Ascending aorta (tissue), 2 donors: ENCODE measurements at regions not wholly inside any gene's neighbourhood (a gene's known extent, or its start where the extent isn't known, plus 50 kb on each side); places are given as distances from the start of the nearest gene placed in this dataset.

Source experiments
- DNase-seq, 2 donors: peaks; one replicate each; pipeline ENCODE4 v3.0.0-alpha.2; 2019; ENCODE audit warnings: low spot score in 2 of 2
- H3K27ac ChIP-seq, 2 donors: fragments of 200-600 bp; sonication (generic); one replicate each; pipeline ENCODE4 v1.5.1; 2016 to 2017; ENCODE audit warnings: mild to moderate bottlenecking in 1 of 2
- H3K27me3 ChIP-seq: fragments of 200-600 bp; sonication (generic); one replicate; pipeline ENCODE4 v1.5.1; 2017
- H3K36me3 ChIP-seq, 2 donors: fragments of 200-600 bp; sonication (generic); one replicate each; pipeline ENCODE4 v1.5.1; 2016
- H3K4me1 ChIP-seq, 2 donors: fragments of 200-600 bp; sonication (generic); one replicate each; pipeline ENCODE4 v1.5.1; 2016 to 2017; ENCODE audit warnings: mild to moderate bottlenecking in 1 of 2
- H3K4me3 ChIP-seq, 2 donors: fragments of 200-600 bp; sonication (generic); one replicate each; pipeline ENCODE4 v1.5.1; 2016 to 2017; ENCODE audit warnings: mild to moderate bottlenecking in 1 of 2
- H3K9me3 ChIP-seq, 2 donors: fragments of 200-600 bp; sonication (generic); one replicate each; pipeline ENCODE4 v1.5.1; 2016
- intact Hi-C: fragments of 100-400 bp; cut with DNase I; formaldehyde crosslinking; loops from one replicate; pipeline ENCODE4 v1.15.1; 2023
- TF ChIP-seq, protein P1 (sequence below), 3 experiments: fragments of 200-600 bp in 2 of 3; fragments of 450-650 bp in 1 of 3; sonication (generic) in 2 of 3; IDR thresholded peaks; one replicate each; pipeline ENCODE4 v1.5.1; 2016 to 2019; ENCODE audit warnings: antibody characterized with exemption in 3 of 3, mild to moderate bottlenecking in 1 of 3, moderate library complexity in 1 of 3

GRCh38 chr12:91505006-91505405 lies 322.4 kb upstream of the DCN start:
- Histone ChIP-seq H3K4me1 (peaks cover 2 to 25% of the 10 kb centered on the region in 2 donors), H3K4me3 (no peak overlapping the region), H3K9me3 (no peaks in the 10 kb centered on the region), H3K36me3 (no peaks in the 10 kb centered on the region), H3K27ac (no peak overlapping the region), H3K27me3 (no peaks in the 10 kb centered on the region)
- TF ChIP-seq, protein P1, sequence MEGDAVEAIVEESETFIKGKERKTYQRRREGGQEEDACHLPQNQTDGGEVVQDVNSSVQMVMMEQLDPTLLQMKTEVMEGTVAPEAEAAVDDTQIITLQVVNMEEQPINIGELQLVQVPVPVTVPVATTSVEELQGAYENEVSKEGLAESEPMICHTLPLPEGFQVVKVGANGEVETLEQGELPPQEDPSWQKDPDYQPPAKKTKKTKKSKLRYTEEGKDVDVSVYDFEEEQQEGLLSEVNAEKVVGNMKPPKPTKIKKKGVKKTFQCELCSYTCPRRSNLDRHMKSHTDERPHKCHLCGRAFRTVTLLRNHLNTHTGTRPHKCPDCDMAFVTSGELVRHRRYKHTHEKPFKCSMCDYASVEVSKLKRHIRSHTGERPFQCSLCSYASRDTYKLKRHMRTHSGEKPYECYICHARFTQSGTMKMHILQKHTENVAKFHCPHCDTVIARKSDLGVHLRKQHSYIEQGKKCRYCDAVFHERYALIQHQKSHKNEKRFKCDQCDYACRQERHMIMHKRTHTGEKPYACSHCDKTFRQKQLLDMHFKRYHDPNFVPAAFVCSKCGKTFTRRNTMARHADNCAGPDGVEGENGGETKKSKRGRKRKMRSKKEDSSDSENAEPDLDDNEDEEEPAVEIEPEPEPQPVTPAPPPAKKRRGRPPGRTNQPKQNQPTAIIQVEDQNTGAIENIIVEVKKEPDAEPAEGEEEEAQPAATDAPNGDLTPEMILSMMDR (IDR thresholded peaks at IDR 0.05) = no peak
- no peak for DNase-seq
- intact Hi-C loops = no loop called here

DNA sequence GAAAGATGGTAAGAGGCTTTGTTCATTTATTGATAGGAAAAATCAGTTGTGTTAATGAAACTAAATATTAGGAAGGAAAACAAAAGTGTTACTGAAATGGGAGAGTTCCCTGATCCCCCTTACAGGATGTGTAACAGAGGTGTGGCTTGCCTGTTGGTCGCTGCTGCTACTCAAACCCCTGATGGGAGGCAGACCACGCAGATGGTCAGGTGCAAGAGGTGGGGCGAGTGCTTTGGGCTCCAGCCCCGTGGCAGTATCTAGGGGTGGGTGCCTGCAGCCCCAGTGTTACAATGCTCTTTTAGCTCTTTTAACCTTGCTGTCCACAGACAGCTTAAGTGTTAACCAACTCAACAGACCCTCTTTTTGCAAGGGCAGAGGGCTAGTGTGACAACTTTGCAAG lies 319.6 kb upstream of the DCN start:
- Histone ChIP-seq H3K27ac (no peak overlapping the region), H3K4me1 (peaks cover 2 to 17% of the 10 kb centered on the region in 2 donors), H3K9me3 (no peaks in the 10 kb centered on the region), H3K27me3 (no peaks in the 10 kb centered on the region), H3K4me3 (no peak overlapping the region), H3K36me3 (no peaks in the 10 kb centered on the region)
- TF ChIP-seq, protein P1 (IDR thresholded peaks at IDR 0.05) = no peak
- intact Hi-C loops = no loop called here
- DNase-seq = no peak

GRCh38 chr12:91496337-91496736 lies 313.7 kb upstream of the DCN start:
- H3K27me3 ChIP-seq = no peaks in the 10 kb centered on the region

DNA sequence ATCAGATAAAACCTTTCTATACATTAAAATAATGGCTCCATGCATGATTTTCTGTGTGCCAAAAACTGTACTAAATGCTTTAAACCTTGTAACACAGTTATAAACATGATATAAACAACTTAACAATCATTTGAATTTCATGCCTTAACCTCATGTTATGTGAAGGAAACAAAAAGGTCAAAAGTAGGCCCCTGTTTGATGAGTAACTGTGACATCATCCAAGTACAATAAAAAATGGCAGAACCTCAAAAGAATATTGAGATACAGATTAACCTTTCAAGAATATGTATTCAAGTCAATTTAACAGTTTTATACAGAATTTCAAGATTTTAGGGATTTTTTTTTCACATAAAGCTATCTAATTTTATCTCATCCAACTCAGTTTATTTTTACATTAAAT lies 310.7 kb upstream of the DCN start:
- intact Hi-C loops = no loop called here
- no peaks in the 10 kb centered on the region for H3K27me3 ChIP-seq
- no peaks in the 10 kb centered on the region for H3K9me3 ChIP-seq
- TF ChIP-seq, protein P1 (IDR thresholded peaks at IDR 0.05) = no peak
- no peak for DNase-seq
- H3K36me3 ChIP-seq = no peaks in the 10 kb centered on the region
- no peak overlapping the region for H3K4me3 ChIP-seq
- no peaks in the 10 kb centered on the region for H3K4me1 ChIP-seq
- no peak overlapping the region for H3K27ac ChIP-seq

More at GRCh38 chr12:91496337-91496736, 313.7 kb upstream of the DCN start:
- no peaks in the 10 kb centered on the region for H3K9me3 ChIP-seq
- H3K4me1 ChIP-seq = no peaks in the 10 kb centered on the region
- DNase-seq = no peak
- TF ChIP-seq, protein P1 (IDR thresholded peaks at IDR 0.05) = no peak
- intact Hi-C loops = no loop called here
- H3K4me3 ChIP-seq = no peak overlapping the region
- H3K27ac ChIP-seq = no peak overlapping the region
- no peaks in the 10 kb centered on the region for H3K36me3 ChIP-seq

- Histone ChIP-seq H3K4me3 (no peak overlapping the region), H3K9me3 (no peaks in the 10 kb centered on the region), H3K27me3 (no peaks in the 10 kb centered on the region), H3K36me3 (no peaks in the 10 kb centered on the region), H3K27ac (no peak overlapping the region), H3K4me1 (no peaks in the 10 kb centered on the region)
- TF ChIP-seq, protein P1 (IDR thresholded peaks at IDR 0.05) = no peak
- intact Hi-C loops = no loop called here
- no peak for DNase-seq
Observed at GRCh38 chr12:91492648-91493047, 310.0 kb upstream of the DCN start.

GRCh38 chr12:91490667-91491311 lies 308.2 kb upstream of the DCN start:
- intact Hi-C loops = no loop called here
- Histone ChIP-seq H3K27me3 (no peaks in the 10 kb centered on the region), H3K36me3 (no peaks in the 10 kb centered on the region), H3K27ac (no peak overlapping the region), H3K4me3 (no peak overlapping the region), H3K9me3 (no peaks in the 10 kb centered on the region), H3K4me1 (no peaks in the 10 kb centered on the region)
- TF ChIP-seq, protein P1 (IDR thresholded peaks at IDR 0.05) = no peak
- DNase-seq = no peak
